Endothelial cell (in vitro differentiated cells): ENCODE measurements at regions not wholly inside any gene's neighbourhood (a gene's known extent, or its start where the extent isn't known, plus 50 kb on each side); places are given as distances from the start of the nearest gene placed in this dataset.

ENCODE experiments used
- DNase-seq: peaks from one replicate; pipeline ENCODE4 v3.0.0; 2021; ENCODE audit warnings: low spot score
- H3K27ac Mint-ChIP-seq: one replicate; pipeline ENCODE4 v1.8.0; 2021; ENCODE audit warnings: mixed read lengths, inconsistent platforms; ENCODE audit not compliant: unreplicated experiment
- H3K27me3 Mint-ChIP-seq: one replicate; pipeline ENCODE4 v1.8.0; 2021; ENCODE audit warnings: mild to moderate bottlenecking, moderate library complexity, mixed read lengths, inconsistent platforms; ENCODE audit not compliant: unreplicated experiment
- H3K36me3 Mint-ChIP-seq: one replicate; pipeline ENCODE4 v1.8.0; 2021; ENCODE audit warnings: mild to moderate bottlenecking, low read depth, mixed read lengths, inconsistent platforms; ENCODE audit not compliant: unreplicated experiment
- H3K4me1 Mint-ChIP-seq: one replicate; pipeline ENCODE4 v1.8.0; 2021; ENCODE audit warnings: mild to moderate bottlenecking, mixed read lengths, inconsistent platforms; ENCODE audit not compliant: unreplicated experiment
- H3K4me3 Mint-ChIP-seq: one replicate; pipeline ENCODE4 v1.8.0; 2021; ENCODE audit warnings: mild to moderate bottlenecking, mixed read lengths, inconsistent platforms; ENCODE audit not compliant: unreplicated experiment
- H3K9me3 Mint-ChIP-seq: one replicate; pipeline ENCODE4 v1.8.0; 2021; ENCODE audit warnings: mixed read lengths, inconsistent platforms; ENCODE audit not compliant: unreplicated experiment
- CTCF ChIP-seq: fragments of 200-600 bp; sonication (generic); IDR thresholded peaks from one replicate; pipeline ENCODE4 v1.5.0; 2021; ENCODE audit warnings: antibody characterized with exemption; ENCODE audit not compliant: unreplicated experiment

GRCh38 chr12:126337556-126338441 lies 1272.6 kb downstream of the AACS start:
- no peak overlapping the region for H3K4me3 Mint-ChIP-seq
- H3K27ac Mint-ChIP-seq = no peak overlapping the region
- H3K4me1 Mint-ChIP-seq = no peaks in the 10 kb centered on the region
- H3K36me3 Mint-ChIP-seq = no peaks in the 10 kb centered on the region
- no peak for DNase-seq
- no peak for TF ChIP-seq CTCF
- peaks cover 8% of the 10 kb centered on the region for H3K27me3 Mint-ChIP-seq
- H3K9me3 Mint-ChIP-seq = peaks cover 62% of the 10 kb centered on the region

- TF ChIP-seq CTCF = no peak
- DNase-seq = no peak
- Mint-ChIP-seq H3K4me3 (no peak overlapping the region), H3K27ac (no peak overlapping the region), H3K4me1 (no peaks in the 10 kb centered on the region), H3K27me3 (peaks cover 12% of the 10 kb centered on the region), H3K36me3 (peaks cover 5% of the 10 kb centered on the region), H3K9me3 (peaks cover 63% of the 10 kb centered on the region)
These were observed 1277.6 kb downstream of the AACS start for GRCh38 chr12:126342866-126343265.

GRCh38 chr12:126343321-126343720 lies 1278.1 kb downstream of the AACS start:
- Mint-ChIP-seq H3K4me3 (no peak overlapping the region), H3K27me3 (peaks cover 12% of the 10 kb centered on the region), H3K9me3 (peaks cover 63% of the 10 kb centered on the region), H3K4me1 (no peaks in the 10 kb centered on the region), H3K36me3 (peaks cover 9% of the 10 kb centered on the region), H3K27ac (no peak overlapping the region)
- no peak for DNase-seq
- no peak for TF ChIP-seq CTCF

GRCh38 chr12:126346087-126346486 lies 1280.9 kb downstream of the AACS start:
- Mint-ChIP-seq H3K4me3 (no peak overlapping the region), H3K27me3 (peaks cover 10% of the 10 kb centered on the region), H3K4me1 (no peaks in the 10 kb centered on the region), H3K36me3 (peaks cover 11% of the 10 kb centered on the region), H3K9me3 (peaks cover 60% of the 10 kb centered on the region), H3K27ac (no peak overlapping the region)
- TF ChIP-seq CTCF = no peak
- DNase-seq = no peak

GRCh38 chr12:126347421-126347820 lies 1282.2 kb downstream of the AACS start:
- Mint-ChIP-seq H3K27ac (no peak overlapping the region), H3K36me3 (peaks cover 14% of the 10 kb centered on the region), H3K9me3 (peaks cover 55% of the 10 kb centered on the region), H3K4me1 (no peaks in the 10 kb centered on the region), H3K4me3 (no peak overlapping the region), H3K27me3 (peaks cover 4% of the 10 kb centered on the region)
- no peak for DNase-seq
- TF ChIP-seq CTCF = no peak
